Activated naive CD8-positive, alpha-beta T cell treated with anti-CD3 and anti-CD28 coated beads, Interleukin-2, amount 10 ng/mL, durations not matched to agents 7 days and 5 days (primary cell): ENCODE measurements at regions not wholly inside any gene's neighbourhood (a gene's known extent, or its start where the extent isn't known, plus 50 kb on each side); places are given as distances from the start of the nearest gene placed in this dataset.

Source experiments
- ATAC-seq: fragments of 150-1000 bp; cut with Tn5 transposase; one replicate; pipeline ENCODE4 v1.10.0; 2021; ENCODE audit warnings: low read depth, moderate library complexity
- POLR2A ChIA-PET: fragments of 350-600 bp; sonication (Branson Sonifier 250); formaldehyde crosslinking; loops from one replicate; lab custom pipeline; 2021; ENCODE audit warnings: antibody characterized with exemption; lab: Charles Lee
- DNase-seq: peaks from one replicate; pipeline ENCODE4 v3.0.0; 2021
- H3K27ac Mint-ChIP-seq: one replicate; pipeline ENCODE4 v1.8.0; 2022; ENCODE audit warnings: mild to moderate bottlenecking, mixed read lengths
- H3K27me3 Mint-ChIP-seq: one replicate; pipeline ENCODE4 v1.8.0; 2022; ENCODE audit warnings: mild to moderate bottlenecking, moderate library complexity, mixed read lengths
- H3K36me3 Mint-ChIP-seq: one replicate; pipeline ENCODE4 v1.8.0; 2021; ENCODE audit warnings: mild to moderate bottlenecking, mixed read lengths
- H3K4me1 Mint-ChIP-seq: one replicate; pipeline ENCODE4 v1.8.0; 2021; ENCODE audit warnings: mixed read lengths
- H3K4me3 Mint-ChIP-seq: one replicate; pipeline ENCODE4 v1.8.0; 2022; ENCODE audit warnings: mild to moderate bottlenecking, moderate library complexity, mixed read lengths
- H3K9me3 Mint-ChIP-seq: one replicate; pipeline ENCODE4 v1.8.0; 2021; ENCODE audit warnings: mixed read lengths

DNA sequence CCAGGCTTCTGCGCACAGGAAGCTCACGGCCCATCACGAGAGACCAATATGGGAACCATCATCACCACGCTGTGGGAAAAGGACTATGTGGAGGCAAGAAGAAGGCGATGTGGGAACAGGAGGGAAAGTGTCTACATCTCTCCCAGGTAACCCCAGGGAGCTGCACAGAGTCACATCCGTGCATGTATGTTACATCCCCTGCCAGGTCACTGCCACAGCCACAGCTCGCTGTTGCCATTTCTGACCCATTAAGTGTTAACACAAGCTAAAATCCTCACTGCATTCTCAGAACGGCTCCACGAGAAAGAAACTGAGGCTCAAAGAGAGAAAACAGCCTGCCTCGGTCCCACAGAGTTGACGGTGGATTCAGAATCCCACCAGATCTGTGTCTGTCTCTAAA is 319.1 kb downstream of the FOXL1 start:
- Mint-ChIP-seq H3K27ac (no peak overlapping the region), H3K9me3 (no peaks in the 10 kb centered on the region), H3K36me3 (no peaks in the 10 kb centered on the region), H3K4me1 (no peaks in the 10 kb centered on the region), H3K4me3 (no peak overlapping the region), H3K27me3 (no peaks in the 10 kb centered on the region)
- POLR2A ChIA-PET, result no interaction called here
- no peak for ATAC-seq
- no peak for DNase-seq

DNA sequence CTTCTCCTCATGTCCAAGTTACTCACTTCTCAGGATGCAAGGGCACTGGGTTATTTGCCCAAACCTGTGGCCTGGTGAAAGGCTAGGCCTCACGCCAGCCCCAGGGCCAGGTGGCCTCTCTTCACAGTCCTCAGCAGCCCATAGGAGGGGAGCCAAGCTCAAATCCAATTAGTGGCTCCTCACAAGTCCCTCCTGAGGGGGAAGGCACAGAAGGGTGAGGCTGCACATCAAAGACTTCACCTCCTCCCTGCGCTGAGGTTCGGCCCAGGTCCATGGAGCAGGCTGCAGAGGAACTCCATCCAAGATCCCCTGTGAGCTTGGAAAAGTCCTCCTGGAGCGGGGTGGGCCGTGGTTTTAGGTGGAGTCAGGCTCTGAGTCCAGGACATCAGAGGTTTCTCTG is 320.0 kb downstream of the FOXL1 start:
- no peak for ATAC-seq
- POLR2A ChIA-PET, result no interaction called here
- Mint-ChIP-seq H3K9me3 (no peaks in the 10 kb centered on the region), H3K27ac (no peak overlapping the region), H3K4me3 (no peak overlapping the region), H3K4me1 (no peaks in the 10 kb centered on the region), H3K36me3 (no peaks in the 10 kb centered on the region), H3K27me3 (no peaks in the 10 kb centered on the region)
- DNase-seq, result no peak

DNA sequence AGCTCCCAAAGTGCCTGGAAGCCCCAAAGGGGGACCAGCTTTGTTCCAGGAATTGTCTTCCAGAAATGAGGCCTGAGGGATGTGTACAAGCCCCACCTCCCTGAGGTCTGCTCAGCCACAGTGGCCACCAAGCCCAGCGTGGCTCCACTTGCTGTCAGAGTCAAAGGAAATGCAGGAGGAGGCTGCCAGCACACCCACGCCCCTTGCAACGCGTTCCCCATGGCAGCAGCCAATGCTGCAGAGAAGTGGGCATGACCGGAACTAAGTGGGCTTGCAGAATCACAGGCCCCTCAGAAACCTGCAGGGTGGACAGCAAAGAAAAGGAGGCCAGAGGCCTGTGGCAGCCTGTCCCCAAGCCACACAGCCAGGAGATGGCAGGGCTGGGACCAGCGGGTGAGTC is 320.8 kb downstream of the FOXL1 start:
- H3K4me3 Mint-ChIP-seq, result no peak overlapping the region
- H3K27me3 Mint-ChIP-seq, result no peaks in the 10 kb centered on the region
- DNase-seq (no peak), ATAC-seq (no peak)
- H3K27ac Mint-ChIP-seq, result no peak overlapping the region
- H3K9me3 Mint-ChIP-seq, result no peaks in the 10 kb centered on the region
- no peaks in the 10 kb centered on the region for H3K4me1 Mint-ChIP-seq
- H3K36me3 Mint-ChIP-seq, result no peaks in the 10 kb centered on the region
- POLR2A ChIA-PET, result no interaction called here

DNA sequence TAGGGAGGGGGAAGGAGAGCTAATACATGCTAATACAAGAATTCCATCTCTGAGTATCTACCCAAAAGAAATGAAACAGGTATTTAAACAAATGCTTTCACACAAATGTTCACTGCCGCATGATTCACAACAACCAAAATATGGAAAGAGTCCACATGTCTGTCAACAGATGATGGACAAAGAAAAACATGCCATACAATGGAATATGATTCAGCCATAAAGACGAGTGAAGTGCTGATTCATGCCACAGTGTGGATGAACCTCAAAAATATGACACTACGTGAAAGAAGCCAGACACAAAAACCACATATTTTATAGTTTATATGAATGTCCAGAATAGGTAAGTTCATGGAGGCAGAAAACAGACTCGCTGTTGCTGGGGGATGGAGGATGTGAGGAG is 321.4 kb downstream of the FOXL1 start:
- no peaks in the 10 kb centered on the region for H3K27me3 Mint-ChIP-seq
- H3K36me3 Mint-ChIP-seq, result no peaks in the 10 kb centered on the region
- ATAC-seq (no peak), DNase-seq (no peak)
- no peaks in the 10 kb centered on the region for H3K4me1 Mint-ChIP-seq
- no peak overlapping the region for H3K27ac Mint-ChIP-seq
- no peak overlapping the region for H3K4me3 Mint-ChIP-seq
- POLR2A ChIA-PET, result no interaction called here
- H3K9me3 Mint-ChIP-seq, result no peaks in the 10 kb centered on the region

DNA sequence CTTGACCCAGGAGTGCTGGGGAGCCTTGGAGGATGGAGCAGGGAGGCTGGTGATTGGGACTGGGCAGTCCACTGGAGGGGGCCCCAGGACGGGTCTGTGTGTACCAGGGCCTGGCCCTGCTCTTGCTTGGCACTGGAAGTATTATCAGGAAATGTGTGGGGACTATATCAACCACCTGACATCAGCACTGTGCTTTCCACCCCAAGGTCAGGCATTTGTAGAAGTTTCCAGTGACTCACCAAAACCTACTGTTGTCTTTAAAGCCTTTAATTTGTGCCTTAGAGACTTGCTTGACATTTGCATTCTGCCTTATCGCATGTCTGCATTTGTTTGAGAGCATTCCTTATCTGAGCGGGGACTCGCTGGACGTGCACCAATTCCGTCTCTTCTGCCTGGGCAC is 323.1 kb downstream of the FOXL1 start:
- Mint-ChIP-seq H3K4me3 (no peak overlapping the region), H3K36me3 (no peaks in the 10 kb centered on the region), H3K4me1 (no peaks in the 10 kb centered on the region), H3K9me3 (no peaks in the 10 kb centered on the region), H3K27me3 (no peaks in the 10 kb centered on the region), H3K27ac (no peak overlapping the region)
- ATAC-seq (no peak), DNase-seq (no peak)
- POLR2A ChIA-PET, result no interaction called here

DNA sequence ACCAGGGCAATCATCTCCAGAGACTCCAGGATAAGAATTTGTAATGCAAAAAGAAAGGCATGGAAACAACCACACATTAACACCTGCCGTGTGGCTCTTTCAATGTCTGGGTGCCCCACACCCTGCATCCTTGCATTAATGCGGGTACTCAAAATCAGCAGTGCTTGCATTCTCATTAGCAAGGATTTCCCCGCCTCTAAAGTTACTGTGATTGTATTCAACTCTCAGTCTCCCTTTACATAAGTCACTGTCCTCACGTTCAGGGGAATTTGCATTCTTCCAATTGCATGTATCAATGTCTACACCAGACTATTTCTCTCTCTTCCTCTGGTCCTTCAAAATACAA is 324.3 kb downstream of the FOXL1 start:
- H3K4me3 Mint-ChIP-seq, result no peak overlapping the region

DNA sequence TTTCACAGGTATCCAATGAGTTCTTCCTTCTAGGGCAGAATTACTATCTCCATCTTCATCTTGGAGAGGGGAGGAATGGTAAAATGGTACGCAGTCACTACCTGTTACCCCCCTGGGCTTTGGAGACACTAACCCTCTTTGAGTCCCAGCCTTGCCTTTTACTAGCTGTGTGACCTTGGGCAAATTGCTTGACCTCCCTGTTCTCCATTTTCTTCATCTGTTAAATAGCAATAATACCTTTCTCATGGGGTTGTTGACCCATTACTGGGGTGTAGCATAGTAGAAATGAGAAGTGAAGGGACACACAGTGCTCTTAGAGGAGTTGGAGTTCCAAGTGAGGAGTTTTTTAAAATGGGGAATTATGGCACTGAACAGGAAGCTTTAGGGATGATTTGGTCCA is 324.7 kb downstream of the FOXL1 start:
- H3K27ac Mint-ChIP-seq, result no peak overlapping the region
- ATAC-seq (no peak), DNase-seq (no peak)
- H3K36me3 Mint-ChIP-seq, result no peaks in the 10 kb centered on the region
- H3K4me3 Mint-ChIP-seq, result no peak overlapping the region
- H3K27me3 Mint-ChIP-seq, result no peaks in the 10 kb centered on the region
- H3K4me1 Mint-ChIP-seq, result no peaks in the 10 kb centered on the region
- POLR2A ChIA-PET, result no interaction called here
- H3K9me3 Mint-ChIP-seq, result no peaks in the 10 kb centered on the region

More for the DNA sequence above, 324.3 kb downstream of the FOXL1 start:
- no peak for DNase-seq
- ATAC-seq, result no peak
- no peaks in the 10 kb centered on the region for H3K4me1 Mint-ChIP-seq
- H3K36me3 Mint-ChIP-seq, result no peaks in the 10 kb centered on the region
- POLR2A ChIA-PET, result no interaction called here
- no peaks in the 10 kb centered on the region for H3K9me3 Mint-ChIP-seq
- no peak overlapping the region for H3K27ac Mint-ChIP-seq
- no peaks in the 10 kb centered on the region for H3K27me3 Mint-ChIP-seq

DNA sequence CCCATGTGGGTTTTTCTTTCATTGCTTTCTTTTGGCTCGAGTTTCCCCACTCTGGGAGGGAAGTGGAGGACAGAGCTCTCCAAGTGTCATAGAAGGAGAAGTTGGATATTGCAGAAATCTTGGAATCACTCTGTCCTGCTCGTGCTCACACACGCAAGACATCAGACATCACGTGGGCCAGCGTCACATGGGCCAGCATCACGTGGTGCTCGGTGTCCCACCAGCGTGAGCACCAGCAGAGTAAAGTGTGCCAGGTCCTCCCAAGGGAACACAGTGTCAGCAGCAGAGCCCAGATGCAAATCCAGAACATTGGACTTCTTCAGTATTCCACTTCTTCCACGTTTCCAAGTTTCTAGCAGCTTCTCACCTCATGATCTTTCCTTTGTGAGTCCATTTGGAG is 327.0 kb downstream of the FOXL1 start:
- no peaks in the 10 kb centered on the region for H3K9me3 Mint-ChIP-seq
- no peak overlapping the region for H3K27ac Mint-ChIP-seq
- no peak for ATAC-seq
- no peak overlapping the region for H3K4me3 Mint-ChIP-seq
- DNase-seq, result no peak
- H3K27me3 Mint-ChIP-seq, result no peaks in the 10 kb centered on the region
- H3K4me1 Mint-ChIP-seq, result no peaks in the 10 kb centered on the region
- no peaks in the 10 kb centered on the region for H3K36me3 Mint-ChIP-seq
- POLR2A ChIA-PET, result no interaction called here

DNA sequence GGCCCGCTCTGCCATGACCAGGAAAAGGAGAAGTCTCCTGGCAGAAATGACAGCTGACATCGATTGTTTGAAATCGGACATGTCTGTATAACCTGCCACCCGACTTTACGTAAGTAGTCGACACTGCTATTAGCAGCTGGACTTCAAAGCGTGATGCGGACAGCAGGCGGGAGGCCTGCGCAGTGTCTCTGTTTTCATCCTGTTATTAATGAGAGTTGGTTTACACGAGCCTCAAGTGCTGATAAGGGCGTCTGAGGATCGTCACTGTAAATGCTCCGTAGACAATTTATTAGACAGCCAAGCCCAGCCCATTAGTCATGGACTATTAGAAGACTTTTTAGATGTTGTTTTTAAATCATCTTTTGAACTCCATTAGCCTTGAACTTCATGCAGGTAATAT is 328.3 kb downstream of the FOXL1 start:
- Mint-ChIP-seq H3K27ac (no peak overlapping the region), H3K27me3 (no peaks in the 10 kb centered on the region), H3K9me3 (no peaks in the 10 kb centered on the region)

DNA sequence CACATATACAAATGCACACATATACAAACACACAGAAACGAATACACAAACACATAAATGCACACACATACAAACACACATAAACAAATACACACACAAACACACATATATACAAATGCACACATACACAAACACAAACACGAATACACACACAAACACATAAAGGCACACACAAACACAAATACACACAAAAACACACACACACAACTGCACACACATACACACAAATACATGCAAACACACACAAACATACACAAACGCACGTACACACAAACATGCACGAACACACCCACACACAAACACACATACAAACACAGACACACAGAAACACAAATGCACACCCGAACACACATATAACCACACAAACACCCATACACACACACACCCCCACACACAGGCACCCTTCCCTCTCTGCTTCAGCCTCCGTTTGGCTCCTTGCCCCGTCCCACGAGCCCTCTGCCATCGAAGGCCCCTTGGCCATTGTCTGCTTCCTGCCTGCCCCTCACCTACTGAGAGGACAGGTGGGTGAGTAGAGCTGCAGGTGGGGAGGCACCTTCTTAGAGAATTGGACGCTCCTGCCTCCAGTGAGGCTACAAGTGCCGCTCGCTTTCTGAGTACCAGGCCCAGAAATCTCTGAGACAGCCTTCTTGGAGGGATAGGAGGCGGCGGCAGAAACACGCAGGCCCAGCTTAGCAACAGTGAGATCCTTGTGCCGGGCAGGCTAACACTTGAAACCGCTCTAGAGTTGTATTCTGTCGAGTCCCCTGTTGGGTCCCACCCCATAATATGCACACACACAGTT is 331.2 kb downstream of the FOXL1 start:
- POLR2A ChIA-PET, result no interaction called here
- Mint-ChIP-seq H3K36me3 (no peaks in the 10 kb centered on the region), H3K27ac (no peak overlapping the region), H3K4me1 (no peaks in the 10 kb centered on the region), H3K4me3 (no peak overlapping the region), H3K27me3 (no peaks in the 10 kb centered on the region), H3K9me3 (no peaks in the 10 kb centered on the region)
- DNase-seq (no peak), ATAC-seq (no peak)

More for the DNA sequence above, 328.3 kb downstream of the FOXL1 start:
- H3K36me3 Mint-ChIP-seq, result no peaks in the 10 kb centered on the region
- no peak for DNase-seq
- ATAC-seq, result no peak
- POLR2A ChIA-PET, result no interaction called here
- no peak overlapping the region for H3K4me3 Mint-ChIP-seq
- no peaks in the 10 kb centered on the region for H3K4me1 Mint-ChIP-seq

DNA sequence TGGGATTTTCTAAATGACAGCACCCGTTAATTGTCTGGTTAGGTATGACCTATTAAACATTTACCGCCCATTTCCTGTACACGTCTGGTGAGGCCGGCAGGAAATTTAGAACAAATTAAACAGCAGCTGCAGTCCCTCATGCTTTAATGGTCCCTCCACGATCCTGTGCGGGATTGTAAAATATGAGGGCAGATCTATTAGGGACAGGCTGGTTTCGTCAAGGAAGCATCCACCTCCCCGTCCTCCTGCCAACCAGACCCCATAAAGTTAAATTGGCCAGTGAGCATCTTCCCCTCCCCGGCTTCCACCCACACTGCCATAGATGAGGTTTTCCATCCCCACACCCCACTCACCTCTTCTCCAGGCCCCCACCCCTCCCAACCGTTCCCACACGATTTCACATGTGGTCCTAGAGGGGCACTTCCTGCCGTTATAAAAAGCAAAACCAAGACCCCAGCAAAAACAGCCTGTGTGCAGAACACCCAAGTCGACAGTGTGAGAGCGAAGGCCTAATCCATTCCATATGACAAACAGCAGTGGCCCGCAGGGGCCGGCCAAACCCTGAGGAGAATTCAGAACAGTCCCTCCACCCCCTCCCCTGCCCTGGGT is 331.9 kb downstream of the FOXL1 start:
- Mint-ChIP-seq H3K9me3 (no peaks in the 10 kb centered on the region), H3K27me3 (no peaks in the 10 kb centered on the region), H3K27ac (no peak overlapping the region), H3K4me3 (no peak overlapping the region), H3K36me3 (no peaks in the 10 kb centered on the region), H3K4me1 (no peaks in the 10 kb centered on the region)
- POLR2A ChIA-PET, result no interaction called here
- no peak for DNase-seq
- no peak for ATAC-seq

DNA sequence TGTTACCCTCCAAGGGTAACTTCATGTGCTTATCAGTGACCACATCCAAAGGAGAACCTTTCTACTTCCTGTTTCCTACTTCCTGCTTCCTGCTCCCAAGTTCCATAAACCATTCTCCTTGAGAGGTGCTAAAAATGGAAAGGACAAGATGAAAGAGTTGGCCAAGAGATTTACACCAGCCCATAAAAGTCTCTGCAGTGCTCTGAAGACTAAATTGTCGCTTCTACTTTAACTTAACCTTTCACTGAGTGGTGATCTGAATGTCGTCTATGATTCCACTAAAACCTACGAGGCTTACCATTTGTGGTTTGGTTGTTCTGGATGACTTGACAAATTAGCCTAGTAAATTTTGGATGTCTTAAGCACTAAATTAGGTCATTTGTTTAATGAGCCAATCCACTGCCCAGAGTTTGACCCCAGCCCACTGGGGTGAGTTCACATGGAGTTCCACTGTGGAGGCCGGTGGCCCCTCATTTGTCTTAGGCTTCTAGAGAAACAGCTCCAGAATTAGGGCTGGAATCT is 333.1 kb downstream of the FOXL1 start:
- DNase-seq (no peak), ATAC-seq (no peak)
- Mint-ChIP-seq H3K9me3 (no peaks in the 10 kb centered on the region), H3K4me1 (no peaks in the 10 kb centered on the region), H3K27me3 (no peaks in the 10 kb centered on the region), H3K36me3 (no peaks in the 10 kb centered on the region), H3K27ac (no peak overlapping the region), H3K4me3 (no peak overlapping the region)
- POLR2A ChIA-PET, result no interaction called here

DNA sequence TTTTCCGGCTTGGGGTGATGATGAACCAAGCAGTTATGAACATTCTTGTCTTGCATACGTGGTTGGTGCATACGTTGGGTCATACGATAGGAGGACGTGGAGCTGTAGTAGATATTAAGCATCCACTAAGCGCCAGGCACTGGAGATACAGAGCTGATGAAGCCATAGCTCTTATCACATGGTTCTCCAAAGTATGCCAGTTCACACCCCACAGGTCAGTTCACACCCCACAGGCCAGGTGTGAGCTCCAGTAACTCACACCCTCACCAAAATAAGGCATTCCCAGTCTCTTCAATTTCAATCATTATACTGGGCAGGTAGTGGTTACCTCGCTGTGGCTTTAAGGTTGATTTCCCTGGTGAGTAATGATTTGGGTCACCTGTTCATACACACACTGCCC is 335.5 kb downstream of the FOXL1 start:
- H3K9me3 Mint-ChIP-seq, result no peaks in the 10 kb centered on the region
- no peak overlapping the region for H3K27ac Mint-ChIP-seq
- ATAC-seq, result no peak
- peaks cover 1% of the 10 kb centered on the region for H3K27me3 Mint-ChIP-seq
- H3K4me1 Mint-ChIP-seq, result no peaks in the 10 kb centered on the region
- DNase-seq, result no peak
- no peak overlapping the region for H3K4me3 Mint-ChIP-seq
- H3K36me3 Mint-ChIP-seq, result no peaks in the 10 kb centered on the region
- POLR2A ChIA-PET, result no interaction called here
